ENCODE measurements at regions not wholly inside any gene's neighbourhood (a gene's known extent, or its start where the extent isn't known, plus 50 kb on each side); places are given as distances from the start of the nearest gene placed in this dataset.

- Histone ChIP-seq H3K27me3 (no peaks in the 10 kb centered on the region), H3K4me3 (no peak overlapping the region), H3K4me1 (no peaks in the 10 kb centered on the region), H3K36me3 (no peaks in the 10 kb centered on the region), H3K9me3 (no peaks in the 10 kb centered on the region), H3K27ac (no peak overlapping the region)
- intact Hi-C loops (cut with DNase I; ENCODE audit: low total_unique reads), result no loop called here
- TF ChIP-seq CTCF (IDR thresholded peaks at IDR 0.05), result no peak
- no peak for DNase-seq
Measured at GRCh38 chr2:208586516-208586915, 179.9 kb downstream of the PTH2R start.

GRCh38 chr2:208594642-208595385 lies 188.2 kb downstream of the PTH2R start:
- H3K4me3 ChIP-seq, result no peak overlapping the region
- TF ChIP-seq CTCF (IDR thresholded peaks at IDR 0.05), result no peak
- no peaks in the 10 kb centered on the region for H3K9me3 ChIP-seq
- no peaks in the 10 kb centered on the region for H3K36me3 ChIP-seq
- no peaks in the 10 kb centered on the region for H3K4me1 ChIP-seq
- DNase-seq, result no peak
- H3K27me3 ChIP-seq, result no peaks in the 10 kb centered on the region
- intact Hi-C loops (cut with DNase I; ENCODE audit: low total_unique reads), result no loop called here
- no peak overlapping the region for H3K27ac ChIP-seq

GRCh38 chr2:208595386-208596275 lies 189.0 kb downstream of the PTH2R start:
- Histone ChIP-seq H3K27me3 (no peaks in the 10 kb centered on the region), H3K27ac (no peak overlapping the region), H3K4me1 (no peaks in the 10 kb centered on the region), H3K36me3 (no peaks in the 10 kb centered on the region), H3K9me3 (no peaks in the 10 kb centered on the region), H3K4me3 (no peak overlapping the region)
- intact Hi-C loops (cut with DNase I; ENCODE audit: low total_unique reads), result no loop called here
- DNase-seq, result no peak
- TF ChIP-seq CTCF (IDR thresholded peaks at IDR 0.05), result no peak

- TF ChIP-seq CTCF (IDR thresholded peaks at IDR 0.05), result no peak
- no peak overlapping the region for H3K4me3 ChIP-seq
- no peaks in the 10 kb centered on the region for H3K36me3 ChIP-seq
- H3K27ac ChIP-seq, result no peak overlapping the region
- H3K4me1 ChIP-seq, result no peaks in the 10 kb centered on the region
- H3K9me3 ChIP-seq, result no peaks in the 10 kb centered on the region
- H3K27me3 ChIP-seq, result no peaks in the 10 kb centered on the region
- DNase-seq, result no peak
- intact Hi-C loops (cut with DNase I; ENCODE audit: low total_unique reads), result no loop called here
Measured at GRCh38 chr2:208607694-208608093, 201.1 kb downstream of the PTH2R start.

- TF ChIP-seq CTCF (IDR thresholded peaks at IDR 0.05), result no peak
- no peak for DNase-seq
- Histone ChIP-seq H3K27me3 (no peaks in the 10 kb centered on the region), H3K9me3 (no peaks in the 10 kb centered on the region), H3K27ac (no peak overlapping the region), H3K4me3 (no peak overlapping the region), H3K36me3 (no peaks in the 10 kb centered on the region), H3K4me1 (no peaks in the 10 kb centered on the region)
- intact Hi-C loops (cut with DNase I; ENCODE audit: low total_unique reads), result no loop called here
Measured at GRCh38 chr2:208608122-208608835, 201.7 kb downstream of the PTH2R start.

Measured in tibial artery (tissue), 4 donors.